ENCODE measurements at regions not wholly inside any gene's neighbourhood (a gene's known extent, or its start where the extent isn't known, plus 50 kb on each side); places are given as distances from the start of the nearest gene placed in this dataset.

GRCh38 chr3:152060701-152061100 is 187.3 kb downstream of the SUCNR1 start:
- TF ChIP-seq CTCF (IDR thresholded peaks at IDR 0.05) (no peak), EZH2 (IDR thresholded peaks at IDR 0.05; ENCODE audit: borderline replicate concordance, insufficient read depth, low read depth, low read length, poor library complexity, severe bottlenecking) (no peak)

Data from B cell (primary cell).